Fibroblast of lung (primary cell): ENCODE measurements at regions not wholly inside any gene's neighbourhood (a gene's known extent, or its start where the extent isn't known, plus 50 kb on each side); places are given as distances from the start of the nearest gene placed in this dataset.

Source experiments
- DNase-seq, 2 donors: peaks; one replicate each; pipeline versions ENCODE4 v3.0.0 to v3.0.0-alpha.2; 2010; ENCODE audit warnings: low read depth in 2 of 2
- H2AFZ ChIP-seq: 2 replicates; pipeline ENCODE4 v1.5.1; 2012; ENCODE audit warnings: low read length, control low read depth, inconsistent platforms
- H3K27ac ChIP-seq: 2 replicates; pipeline ENCODE4 v1.5.1; 2011; ENCODE audit warnings: low read length, control low read depth; ENCODE audit not compliant: insufficient read depth
- H3K27me3 ChIP-seq: 2 replicates; pipeline ENCODE4 v1.5.1; 2011; ENCODE audit warnings: mild to moderate bottlenecking, low read length; ENCODE audit not compliant: control insufficient read depth, insufficient read depth
- H3K36me3 ChIP-seq: 2 replicates; pipeline ENCODE4 v1.5.1; 2011; ENCODE audit warnings: low read length; ENCODE audit not compliant: control insufficient read depth, insufficient read depth
- H3K4me1 ChIP-seq: 2 replicates; pipeline ENCODE4 v1.5.1; 2011; ENCODE audit warnings: low read length; ENCODE audit not compliant: control insufficient read depth, insufficient read depth; ENCODE audit errors: extremely low read depth
- H3K4me2 ChIP-seq: 2 replicates; pipeline ENCODE4 v1.5.1; 2011; ENCODE audit warnings: low read length, control low read depth; ENCODE audit not compliant: insufficient read depth; ENCODE audit errors: extremely low read depth
- H3K4me3 ChIP-seq, 4 experiments: fragments of 200-600 bp in 1 of 4; sonication (generic) in 1 of 4; replicated peaks in 1 of 4; 2 replicates each; pipeline ENCODE4 v1.5.1; 2011 to 2016; ENCODE audit warnings: low read length in 4 of 4, low read depth in 3 of 4, mild to moderate bottlenecking in 3 of 4, control low read depth in 2 of 4, inconsistent platforms in 1 of 4, mixed read lengths in 1 of 4; ENCODE audit not compliant: insufficient read depth in 1 of 4; ENCODE audit errors: control extremely low read depth in 1 of 4
- H3K79me2 ChIP-seq: 2 replicates; pipeline ENCODE4 v1.5.1; 2012; ENCODE audit warnings: mild to moderate bottlenecking, low read length, inconsistent platforms; ENCODE audit not compliant: control insufficient read depth, insufficient read depth
- H3K9ac ChIP-seq: 2 replicates; pipeline ENCODE4 v1.5.1; 2011; ENCODE audit warnings: mild to moderate bottlenecking, low read length, control low read depth; ENCODE audit not compliant: insufficient read depth
- H3K9me3 ChIP-seq: 2 replicates; pipeline ENCODE4 v1.5.1; 2012; ENCODE audit warnings: low read depth, low read length; ENCODE audit not compliant: control insufficient read depth, insufficient read depth
- H4K20me1 ChIP-seq: 2 replicates; pipeline ENCODE4 v1.5.1; 2011; ENCODE audit warnings: low read length; ENCODE audit not compliant: control insufficient read depth, insufficient read depth; ENCODE audit errors: extremely low read depth
- CTCF ChIP-seq, 2 donors: IDR thresholded peaks in 1 of 2; conservative IDR thresholded peaks in 1 of 2; 1 replicate in 1 of 2; 2 replicates in 1 of 2; pipeline ENCODE4 v1.5.1; 2011 to 2012; ENCODE audit warnings: low read length in 2 of 2, control low read depth in 1 of 2, inconsistent platforms in 1 of 2, low read depth in 1 of 2, mild to moderate bottlenecking in 1 of 2
- EZH2 ChIP-seq: IDR thresholded peaks from 2 replicates; pipeline ENCODE4 v1.5.1; 2012; ENCODE audit warnings: low read length, control low read depth, mild to moderate bottlenecking; ENCODE audit errors: missing control alignments

GRCh38 chr20:6908673-6909072 is 141.2 kb downstream of the BMP2 start:
- Histone ChIP-seq H3K4me3 (no peak overlapping the region), H3K9me3 (no peaks in the 10 kb centered on the region), H3K79me2 (no peaks in the 10 kb centered on the region), H3K27ac (no peak overlapping the region), H3K4me2 (no peak overlapping the region), H3K36me3 (no peaks in the 10 kb centered on the region), H3K27me3 (no peaks in the 10 kb centered on the region), H3K4me1 (no peaks in the 10 kb centered on the region), H3K9ac (no peak overlapping the region), H2AFZ (no peak overlapping the region), H4K20me1 (no peaks in the 10 kb centered on the region)
- DNase-seq: no peak
- no peak for TF ChIP-seq CTCF (conservative IDR thresholded peaks at IDR 0.05 in 1 of 2, IDR thresholded peaks at IDR 0.05 in 1 of 2; ENCODE audit: low read depth in 1 of 2, low read length in 2 of 2)
- TF ChIP-seq EZH2: no peak

- Histone ChIP-seq H3K79me2 (no peaks in the 10 kb centered on the region), H3K4me1 (no peaks in the 10 kb centered on the region), H3K36me3 (no peaks in the 10 kb centered on the region), H3K27ac (no peak overlapping the region), H3K27me3 (no peaks in the 10 kb centered on the region), H3K9me3 (no peaks in the 10 kb centered on the region), H3K9ac (no peak overlapping the region), H4K20me1 (no peaks in the 10 kb centered on the region), H3K4me3 (no peak overlapping the region), H2AFZ (no peak overlapping the region), H3K4me2 (no peak overlapping the region)
- DNase-seq: no peak
- TF ChIP-seq EZH2: no peak
- TF ChIP-seq CTCF (conservative IDR thresholded peaks at IDR 0.05 in 1 of 2, IDR thresholded peaks at IDR 0.05 in 1 of 2; ENCODE audit: low read depth in 1 of 2, low read length in 2 of 2): no peak
Measured at GRCh38 chr20:6909608-6910007, 142.1 kb downstream of the BMP2 start.

GRCh38 chr20:6914986-6915385 is 147.5 kb downstream of the BMP2 start:
- H3K9me3 ChIP-seq: no peaks in the 10 kb centered on the region
- no peaks in the 10 kb centered on the region for H3K4me1 ChIP-seq
- no peak overlapping the region for H2AFZ ChIP-seq
- H3K36me3 ChIP-seq: no peaks in the 10 kb centered on the region
- H3K79me2 ChIP-seq: no peaks in the 10 kb centered on the region
- no peak overlapping the region for H3K9ac ChIP-seq
- no peak for TF ChIP-seq EZH2
- no peak for TF ChIP-seq CTCF (conservative IDR thresholded peaks at IDR 0.05 in 1 of 2, IDR thresholded peaks at IDR 0.05 in 1 of 2; ENCODE audit: low read depth in 1 of 2, low read length in 2 of 2)
- H3K4me2 ChIP-seq: no peak overlapping the region
- H3K27ac ChIP-seq: no peak overlapping the region
- H3K27me3 ChIP-seq: no peaks in the 10 kb centered on the region
- no peak overlapping the region for H3K4me3 ChIP-seq
- DNase-seq: no peak
- no peaks in the 10 kb centered on the region for H4K20me1 ChIP-seq
